ENCODE measurements at regions not wholly inside any gene's neighbourhood (a gene's known extent, or its start where the extent isn't known, plus 50 kb on each side); places are given as distances from the start of the nearest gene placed in this dataset.

GRCh38 chr4:152109531-152110509, 349.0 kb upstream of the GATB start:
- no peak for DNase-seq

GRCh38 chr4:152107736-152108500, 347.1 kb upstream of the GATB start:
- no peak for DNase-seq

DNA sequence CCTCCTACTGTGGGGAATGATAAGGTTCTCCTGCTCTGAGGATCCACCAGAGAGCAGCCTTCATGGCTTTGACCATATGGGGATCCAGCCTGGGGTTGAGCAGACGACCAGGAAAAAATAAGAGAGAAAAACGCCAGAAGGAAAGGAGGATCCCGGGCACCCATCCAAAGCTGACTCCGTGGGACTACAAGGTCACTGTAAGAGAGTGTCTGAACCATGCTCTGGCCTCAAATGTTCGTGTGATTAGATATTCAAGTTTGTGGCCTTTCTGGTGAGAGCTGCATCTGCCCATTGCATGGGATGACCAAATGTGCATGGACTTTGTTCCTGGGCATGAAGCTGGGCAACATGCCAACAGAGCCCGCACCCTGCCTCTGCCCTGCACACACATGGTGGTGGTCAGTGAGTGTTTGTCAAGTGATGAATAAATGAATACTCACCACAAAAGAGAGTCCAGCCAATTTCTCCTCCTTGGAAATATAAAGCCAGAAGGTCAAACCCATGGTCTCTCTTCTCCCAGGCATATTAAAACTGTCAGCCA, 346.0 kb upstream of the GATB start:
- no peak for DNase-seq

DNA sequence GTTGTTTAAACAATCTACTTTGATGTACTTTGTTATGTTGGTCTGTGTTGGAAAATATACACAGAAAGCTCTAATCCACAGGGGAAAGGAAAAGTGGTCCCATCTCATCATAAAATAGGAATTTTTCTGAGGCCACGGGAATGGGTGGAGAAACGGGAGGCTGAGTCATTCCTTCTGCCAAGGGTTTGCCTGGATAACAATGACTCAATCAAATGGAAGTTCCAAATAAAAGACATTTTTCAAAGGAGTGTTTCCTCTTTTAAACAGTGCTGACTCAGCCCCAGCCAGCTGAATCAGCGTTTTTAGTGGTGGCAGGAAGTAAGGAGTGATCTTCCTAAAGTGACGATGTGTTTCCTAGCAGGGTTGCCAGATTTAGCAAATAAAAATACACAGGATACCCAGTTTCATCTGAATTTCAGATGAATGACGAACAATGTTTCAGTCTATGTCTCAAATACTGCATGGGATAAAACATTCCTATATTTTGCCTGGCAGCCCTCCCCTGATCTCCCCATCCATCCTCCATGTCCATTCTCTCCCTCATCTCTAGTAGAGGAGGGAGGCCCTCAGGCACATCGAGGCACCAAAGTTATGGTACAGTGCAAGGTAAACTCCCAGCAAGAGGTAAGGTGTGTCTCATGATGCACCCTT, 345.4 kb upstream of the GATB start:
- DNase-seq, result peak; percentile 30

DNA sequence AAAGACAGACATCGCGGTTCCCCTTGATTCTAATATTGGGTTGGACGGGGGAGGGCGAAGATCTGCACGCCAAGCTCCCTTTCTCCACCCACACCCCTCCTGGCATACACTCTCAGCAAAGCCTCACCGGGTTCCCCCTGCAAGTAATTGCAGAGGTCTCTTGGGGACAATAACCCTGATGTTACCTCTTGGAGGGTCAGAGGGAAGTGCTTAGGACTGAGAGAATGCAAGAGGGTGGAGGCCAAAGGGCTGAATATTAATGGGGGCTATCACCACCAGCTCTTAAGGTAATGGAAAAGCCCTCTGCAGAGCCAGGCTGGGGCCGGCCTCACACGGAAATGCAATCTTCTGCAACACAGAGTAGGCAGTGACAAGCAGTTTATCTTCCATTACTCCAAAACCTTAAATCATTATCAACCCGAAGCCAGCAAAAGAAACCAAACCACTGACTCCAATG, 344.1 kb upstream of the GATB start:
- DNase-seq, result no peak

GRCh38 chr4:152104356-152104755, 343.5 kb upstream of the GATB start:
- DNase-seq, result no peak

DNA sequence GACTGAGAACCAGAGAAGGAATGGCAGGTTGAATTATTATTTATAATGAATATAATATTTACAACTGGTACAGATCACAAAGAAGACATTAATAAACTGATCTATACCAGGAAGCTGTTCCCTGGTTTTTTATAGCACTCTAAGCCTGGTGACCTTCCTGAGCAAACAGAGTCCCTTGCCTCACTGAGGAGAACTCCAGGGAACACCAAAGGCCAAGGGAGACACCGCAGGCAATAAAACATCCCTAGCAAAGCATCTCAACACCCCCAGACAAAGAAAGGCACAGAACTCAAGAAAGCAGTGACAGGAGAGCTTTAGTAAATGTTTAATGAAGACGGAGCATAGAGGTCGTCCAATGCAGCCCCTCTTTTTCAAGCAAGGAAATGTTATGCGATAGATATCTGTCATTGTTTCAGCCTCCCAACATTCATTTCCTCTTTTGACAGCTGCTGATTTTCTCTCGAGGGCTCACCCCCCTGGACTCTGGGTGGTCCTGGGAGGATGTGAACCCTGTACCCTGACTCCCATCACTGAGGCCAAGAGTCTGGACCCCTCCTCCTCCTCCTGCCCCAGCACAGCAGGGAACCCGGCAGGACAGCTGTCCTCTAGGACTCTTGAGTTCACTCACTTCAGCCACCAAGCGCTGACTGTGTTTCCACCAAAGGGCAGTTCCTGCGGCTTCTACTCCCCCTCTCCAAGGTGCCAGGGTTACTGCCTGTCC, 342.5 kb upstream of the GATB start:
- no peak for DNase-seq

DNA sequence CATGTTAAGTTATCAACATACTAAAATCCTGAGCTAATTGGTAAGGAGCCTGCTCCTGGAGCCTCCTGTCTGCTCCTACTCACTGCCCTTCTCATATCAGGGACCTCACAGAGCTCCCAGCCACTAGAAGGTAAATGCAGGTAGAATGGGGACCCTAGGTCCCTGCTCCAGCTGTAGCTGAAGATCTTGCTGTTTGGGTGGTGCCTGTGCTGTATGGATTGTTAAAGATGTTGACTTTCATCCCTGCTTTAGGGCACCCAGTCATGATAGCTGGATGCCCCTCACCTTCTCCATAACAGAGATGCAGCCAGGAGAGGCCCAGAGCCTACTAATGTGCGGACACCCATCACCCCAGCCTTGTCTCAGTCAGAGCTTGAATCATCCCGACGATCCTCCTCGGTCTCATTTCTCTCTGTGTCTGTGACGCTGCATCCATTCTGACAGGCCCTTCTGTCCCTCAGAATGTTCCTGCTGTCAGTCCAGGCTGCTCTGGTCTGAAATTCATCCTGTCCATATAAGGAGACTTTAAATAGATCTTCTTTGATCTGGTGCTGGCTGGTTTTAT, 341.7 kb upstream of the GATB start:
- no peak for DNase-seq

GRCh38 chr4:152101556-152102435, 341.0 kb upstream of the GATB start:
- DNase-seq, result no peak

DNA sequence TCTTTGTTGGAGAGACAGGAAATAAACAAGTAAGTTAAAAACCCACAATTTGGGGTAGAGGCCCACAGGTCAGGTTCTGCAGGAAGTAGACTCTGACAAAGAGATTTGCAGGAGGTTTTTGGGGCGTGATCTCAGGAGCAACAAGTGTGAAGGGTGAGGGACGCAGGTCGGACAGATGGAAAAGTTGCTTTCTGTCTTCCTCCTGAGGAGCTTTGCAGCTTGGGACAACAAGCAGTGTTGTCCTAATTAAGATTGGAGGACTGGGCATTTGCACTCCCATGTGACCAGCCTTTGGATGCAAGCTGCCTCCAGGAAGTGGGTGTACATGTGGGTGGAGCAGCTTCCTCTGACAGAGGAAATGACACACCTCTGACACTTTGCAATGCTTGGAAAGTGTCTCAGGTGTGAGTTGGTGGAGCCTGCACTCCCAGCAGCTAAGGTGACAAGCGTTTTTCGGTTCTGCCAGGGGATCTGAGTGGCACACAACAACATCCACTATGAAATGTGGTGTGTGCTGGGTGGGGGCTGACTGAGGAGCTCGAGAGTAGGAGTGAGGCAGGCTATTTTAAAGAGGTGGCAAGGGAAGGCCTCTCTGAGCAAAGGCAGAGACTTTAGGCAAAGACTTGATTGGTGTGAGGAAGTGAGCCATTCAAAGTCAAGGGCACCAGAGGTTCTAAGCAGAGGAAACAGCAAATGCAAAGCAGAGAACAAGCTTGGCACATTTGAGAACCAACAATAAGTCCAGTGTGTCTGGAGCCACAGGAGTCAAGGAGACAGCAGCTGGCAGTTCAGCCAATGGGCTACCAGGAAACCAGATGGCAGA, 339.8 kb upstream of the GATB start:
- no peak for DNase-seq

GRCh38 chr4:152099981-152100378, 339.2 kb upstream of the GATB start:
- DNase-seq, result no peak

- no peak for DNase-seq
These were observed 338.7 kb upstream of the GATB start for GRCh38 chr4:152099555-152099954.

GRCh38 chr4:152099061-152099425, 338.2 kb upstream of the GATB start:
- DNase-seq, result no peak

DNA sequence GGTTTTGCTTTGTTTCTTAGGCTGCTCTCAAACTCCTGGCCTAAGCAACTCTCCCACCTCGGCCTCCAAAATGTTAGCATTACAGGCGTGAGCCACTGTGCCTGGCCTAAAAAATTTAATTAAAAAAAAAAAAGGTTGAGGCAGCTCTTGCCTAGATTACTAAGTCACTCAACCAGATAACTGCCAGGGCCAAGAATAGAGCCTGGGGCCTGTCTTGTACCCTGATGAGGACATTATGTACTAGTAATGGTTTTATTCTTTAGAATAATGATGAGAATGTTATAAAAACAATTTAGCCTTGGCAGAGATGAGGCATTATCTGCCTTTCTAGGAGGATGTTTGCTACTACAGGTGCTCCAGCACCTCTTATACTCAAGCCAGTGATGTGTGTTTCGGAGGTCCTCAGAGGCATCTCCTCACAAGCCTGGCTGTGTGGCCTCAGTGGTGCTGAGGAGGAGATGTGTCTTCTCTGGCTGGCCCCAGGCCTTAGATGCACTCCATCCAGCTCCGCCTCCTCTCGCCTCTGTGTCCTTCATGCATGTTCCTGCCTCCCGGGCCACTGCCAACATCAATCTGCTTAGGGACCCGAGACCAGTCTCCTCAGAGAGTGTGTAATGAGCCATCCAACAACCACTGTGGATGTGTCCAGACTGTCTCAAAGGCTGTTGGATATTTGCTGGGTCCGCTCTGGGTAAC, 337.7 kb upstream of the GATB start:
- no peak for DNase-seq

DNA sequence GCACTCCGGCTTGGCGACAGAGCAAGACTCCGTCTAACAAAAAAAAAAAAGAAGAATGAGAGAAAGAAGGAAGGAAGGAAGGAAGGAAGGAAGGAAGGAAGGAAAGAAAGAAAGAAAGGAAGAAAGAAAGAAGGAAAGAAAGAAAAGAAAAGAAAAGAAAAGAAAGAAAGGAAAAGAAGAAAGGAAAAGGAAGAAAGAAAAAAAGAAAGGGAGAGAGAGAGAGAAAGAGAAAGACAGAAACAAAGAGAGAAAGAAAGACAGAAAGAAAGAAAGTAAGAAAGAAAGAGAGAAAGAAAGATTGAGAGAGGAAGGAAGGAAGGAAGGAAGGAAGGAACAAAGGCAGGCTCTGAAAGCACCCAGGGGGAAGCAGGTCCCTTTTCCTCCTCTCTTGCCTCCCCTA, 336.6 kb upstream of the GATB start:
- DNase-seq, result no peak

- DNase-seq, result no peak
These were observed 334.9 kb upstream of the GATB start for GRCh38 chr4:152095701-152096070.

- no peak for DNase-seq
These were observed 334.3 kb upstream of the GATB start for GRCh38 chr4:152094970-152095700.

DNA sequence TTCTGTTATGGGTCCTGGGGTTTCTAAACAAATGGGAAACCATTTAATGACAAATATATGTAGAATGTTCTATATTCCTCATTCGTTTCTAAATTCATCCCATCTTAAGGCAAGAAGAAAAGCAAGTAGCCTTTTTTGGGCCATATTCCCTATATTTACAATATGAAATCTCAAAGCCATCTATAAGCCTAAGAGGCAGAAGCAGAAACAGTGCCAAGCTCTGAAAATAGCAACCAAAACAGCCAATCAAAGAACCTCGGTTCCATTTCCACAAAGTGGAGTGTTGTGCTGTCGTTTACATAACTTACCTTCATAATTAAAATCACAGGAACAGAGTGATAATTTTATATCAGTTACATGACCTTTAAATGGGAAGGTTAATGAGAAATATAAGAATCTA, 330.6 kb upstream of the GATB start:
- DNase-seq, result no peak

- DNase-seq, result no peak
These were observed 329.7 kb upstream of the GATB start for GRCh38 chr4:152090543-152090942.
